Kidney tubule cell (primary cell): ENCODE measurements at regions not wholly inside any gene's neighbourhood (a gene's known extent, or its start where the extent isn't known, plus 50 kb on each side); places are given as distances from the start of the nearest gene placed in this dataset.
"Not testable (repeated sequence)": the region's sequence is repeated elsewhere in the genome, so short reads cannot be mapped to it uniquely, and the experiment has no call there.

Experiments used
- DNase-seq: peaks from one replicate; pipeline ENCODE4 v3.0.0-alpha.2; 2018; ENCODE audit warnings: low spot score

- peak; percentile 51 for DNase-seq
Observed at GRCh38 chr12:11978726-11979384, 91.9 kb upstream of the BCL2L14 start.

GRCh38 chr12:11980115-11980514, 90.6 kb upstream of the BCL2L14 start:
- no peak for DNase-seq

- DNase-seq: no peak
Observed at GRCh38 chr12:11981121-11981733, 89.5 kb upstream of the BCL2L14 start.

- DNase-seq: no peak
Observed at GRCh38 chr12:11984417-11984816, 86.3 kb upstream of the BCL2L14 start.

DNA sequence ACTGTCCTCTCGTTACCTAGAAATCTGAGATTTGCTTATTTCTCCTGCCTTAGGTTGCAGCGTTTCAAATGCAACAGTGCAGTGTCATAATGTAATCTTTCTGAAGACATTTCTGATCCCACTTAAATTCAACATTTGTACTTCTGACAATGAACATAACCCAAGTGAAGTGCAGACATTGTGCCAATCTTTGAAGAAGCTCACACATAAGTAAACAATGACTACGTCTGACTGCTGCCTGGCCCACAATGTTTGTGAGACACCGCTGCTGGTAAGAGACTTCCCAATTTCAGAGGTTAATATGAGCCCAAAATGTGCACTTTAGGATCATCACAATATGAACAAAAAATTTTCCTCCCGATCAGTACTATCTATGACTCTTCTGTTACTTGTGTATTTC, 84.6 kb upstream of the BCL2L14 start:
- no peak for DNase-seq

- no peak for DNase-seq
Observed at GRCh38 chr12:11987901-11988300, 82.8 kb upstream of the BCL2L14 start.

DNA sequence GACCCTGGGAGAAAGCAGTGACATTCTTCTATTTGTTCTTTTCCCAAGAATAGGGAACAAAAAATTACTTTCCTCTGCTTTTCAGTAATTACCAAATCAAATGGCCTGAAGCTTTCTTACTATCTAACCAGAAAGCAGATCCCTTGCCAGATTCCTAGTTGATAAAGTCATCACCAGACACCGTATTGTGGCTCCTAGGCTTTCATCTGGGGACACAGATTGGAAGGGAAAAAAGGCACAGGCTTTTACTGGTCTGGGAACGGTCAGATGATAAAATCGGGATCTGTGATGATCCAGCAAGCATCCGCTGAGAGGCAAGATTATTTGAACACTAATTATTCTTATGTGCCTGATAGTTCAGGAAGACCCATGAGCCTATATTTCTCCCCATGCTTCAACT, 79.1 kb upstream of the BCL2L14 start:
- DNase-seq: peak; percentile 39

- DNase-seq: no peak
Observed at GRCh38 chr12:11992515-11992914, 78.2 kb upstream of the BCL2L14 start.

DNA sequence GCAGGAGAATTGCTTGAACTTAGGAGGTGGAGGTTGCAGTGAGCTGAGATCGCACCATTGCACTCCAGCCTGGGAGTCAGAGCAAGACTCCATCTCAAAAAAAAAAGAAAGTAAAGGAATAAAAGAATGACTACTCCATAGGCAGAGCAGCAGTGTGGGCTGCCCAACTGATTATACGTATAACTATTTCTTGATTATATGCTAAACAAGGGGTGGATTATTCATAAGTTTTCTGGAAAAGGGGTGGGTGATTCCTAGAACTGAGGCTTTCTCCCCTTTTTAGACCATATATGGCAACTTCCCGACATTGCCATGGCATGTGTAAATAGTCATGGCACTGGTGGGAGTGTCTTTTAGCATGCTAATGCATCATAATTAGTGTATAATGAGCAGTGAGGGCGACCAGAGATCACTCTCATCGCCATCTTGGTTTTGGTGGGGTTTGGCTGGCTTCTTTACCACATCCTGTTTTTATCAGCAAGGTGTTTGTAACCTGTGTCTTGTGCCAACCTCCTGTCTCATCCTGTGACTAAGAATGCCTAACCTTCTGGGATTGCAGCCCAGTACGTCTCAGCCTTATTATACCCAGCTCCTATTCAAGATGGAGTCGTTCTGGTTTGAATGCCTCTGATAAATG, 72.3 kb upstream of the BCL2L14 start:
- DNase-seq: peak; percentile 59

- DNase-seq: no peak
Observed at GRCh38 chr12:11998944-11999315, 71.8 kb upstream of the BCL2L14 start.

- no peak for DNase-seq
Observed at GRCh38 chr12:12003609-12004008, 67.1 kb upstream of the BCL2L14 start.

GRCh38 chr12:12004524-12004923, 66.2 kb upstream of the BCL2L14 start:
- DNase-seq: no peak

DNA sequence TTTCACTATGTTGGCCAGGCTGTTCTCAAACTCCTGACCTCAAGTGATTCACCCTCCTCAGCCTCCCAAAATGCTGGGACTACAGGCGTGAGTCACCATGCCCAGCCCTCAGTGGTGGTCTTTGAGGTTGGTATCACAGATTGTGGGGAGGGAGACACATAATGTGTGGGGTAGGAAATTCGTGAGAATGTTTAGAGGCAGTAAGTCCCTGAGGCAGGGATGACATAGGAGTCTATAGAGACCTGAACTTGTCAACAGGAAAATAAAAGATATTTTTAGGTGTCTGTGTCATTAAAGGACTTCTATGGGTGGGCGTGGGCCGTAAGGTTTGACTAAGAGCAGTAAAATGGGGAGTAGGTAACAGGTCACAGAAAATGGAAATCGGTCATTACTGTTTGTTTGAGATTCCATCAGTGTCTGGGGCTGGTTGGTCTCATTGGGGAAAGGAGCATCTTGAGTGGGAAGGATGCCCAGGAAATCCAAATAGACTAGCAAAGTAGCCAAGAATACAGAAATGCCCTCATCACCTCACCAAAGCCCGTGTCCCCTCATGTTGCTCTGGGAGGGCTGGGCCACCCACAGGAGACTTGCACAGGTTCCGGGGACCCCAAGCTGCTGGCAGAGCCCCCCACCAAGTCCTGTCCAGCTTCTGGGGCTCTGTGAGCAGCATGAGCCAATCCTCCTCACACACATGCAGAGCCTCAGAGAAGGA, 63.6 kb upstream of the BCL2L14 start:
- DNase-seq: peak; percentile 44

GRCh38 chr12:12007713-12008231, 63.0 kb upstream of the BCL2L14 start:
- DNase-seq: no peak

DNA sequence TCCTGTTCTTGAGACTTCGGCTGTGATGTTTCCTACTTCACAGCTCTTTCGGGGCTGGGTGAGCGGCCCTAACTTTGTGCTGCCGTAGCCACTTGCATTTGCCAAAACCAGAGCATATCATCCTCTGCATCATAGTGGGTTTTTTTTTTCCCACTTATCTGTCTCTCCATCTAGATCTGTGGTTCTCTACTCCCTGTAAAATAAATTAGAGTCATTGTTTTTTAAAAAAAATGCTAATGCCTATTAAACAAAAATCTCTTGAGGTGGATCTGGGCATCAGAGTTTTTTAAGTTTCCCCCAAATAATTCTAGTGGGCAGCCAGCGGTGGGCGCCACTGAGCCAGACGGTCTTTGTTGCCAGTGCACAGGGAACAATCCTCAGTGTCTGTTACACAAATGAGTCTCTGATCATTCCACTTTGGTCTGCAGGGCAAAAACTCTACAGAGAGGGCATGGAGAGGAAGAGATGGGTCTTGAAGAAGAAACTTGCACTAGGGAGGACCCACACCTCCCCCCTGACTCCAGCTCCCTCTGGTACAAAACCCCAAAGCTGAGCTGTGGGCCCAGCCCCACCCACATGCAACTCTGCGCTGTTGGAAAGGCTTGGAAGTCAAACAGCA, 62.4 kb upstream of the BCL2L14 start:
- no peak for DNase-seq

DNA sequence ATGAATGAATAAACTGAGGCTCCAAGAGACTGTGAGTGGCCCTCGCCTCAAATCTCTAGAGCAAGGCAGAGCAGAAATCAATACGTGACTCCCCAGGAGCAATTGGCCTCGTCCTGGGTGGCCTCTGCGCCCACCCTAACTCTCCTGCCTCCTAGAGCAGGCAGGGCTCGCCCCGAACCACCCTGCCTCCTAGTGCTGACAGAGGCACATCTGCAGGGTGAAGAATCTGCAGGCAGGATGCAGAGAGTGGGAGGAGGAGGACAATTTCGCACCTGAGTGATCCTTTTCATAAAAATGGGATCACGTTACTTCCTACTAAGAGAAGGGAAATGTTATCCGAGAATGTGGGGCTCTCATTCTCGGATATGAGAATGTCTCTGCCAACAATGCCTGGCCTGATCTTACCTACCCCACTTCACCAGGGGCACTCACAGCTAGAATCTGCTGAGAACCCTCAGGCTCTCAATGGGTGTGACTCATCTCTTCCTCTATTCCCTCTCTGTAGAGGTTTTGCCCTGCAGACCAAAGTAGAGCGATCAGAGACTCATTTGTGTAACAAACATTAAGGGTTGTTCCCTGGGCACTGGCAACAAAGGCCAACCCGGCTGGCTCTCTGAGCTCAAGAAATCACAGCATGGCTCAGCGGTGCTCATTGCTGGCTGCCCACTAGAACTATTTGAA, 61.7 kb upstream of the BCL2L14 start:
- peak; percentile 68 for DNase-seq

- not testable (repeated sequence) for DNase-seq
Observed at GRCh38 chr12:12009749-12010276, 60.9 kb upstream of the BCL2L14 start.

DNA sequence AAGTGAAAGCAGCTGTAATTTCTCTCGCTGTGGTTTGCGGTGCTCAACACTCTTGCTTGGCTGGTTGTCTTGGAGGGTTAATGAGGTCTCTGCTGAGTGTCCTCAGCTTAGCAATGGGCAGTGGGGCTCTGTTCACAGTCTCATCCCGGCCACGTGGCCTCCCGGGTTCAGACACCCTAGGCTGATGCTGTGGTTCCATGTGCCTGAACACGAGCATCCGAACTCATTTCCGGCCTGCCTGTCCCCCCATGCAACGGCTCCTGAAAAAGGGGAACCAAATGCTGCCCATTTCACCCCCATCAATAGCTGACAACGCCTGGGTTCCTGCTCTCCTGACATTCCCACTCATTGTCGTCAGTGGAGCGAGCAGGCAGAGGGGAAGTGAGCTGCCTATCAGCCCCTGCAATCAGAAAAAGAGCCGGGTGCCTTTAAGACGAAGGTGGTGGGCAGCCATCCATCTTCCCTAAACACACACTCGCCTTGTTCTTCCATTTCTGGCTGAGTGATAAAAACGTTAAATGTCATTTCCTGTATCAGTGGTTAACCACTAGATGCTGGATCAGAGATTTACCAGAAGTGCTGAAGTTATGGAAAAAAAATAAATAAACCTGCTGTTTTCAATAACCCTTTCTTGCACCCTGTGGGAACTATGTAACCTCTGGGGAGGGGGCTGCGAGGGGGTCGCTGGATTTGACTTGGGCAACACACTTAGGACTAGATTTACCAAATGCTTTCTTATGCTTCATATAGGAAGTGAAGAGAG, 60.3 kb upstream of the BCL2L14 start:
- DNase-seq: peak; percentile 72

GRCh38 chr12:12011880-12012260, 58.9 kb upstream of the BCL2L14 start:
- DNase-seq: no peak

DNA sequence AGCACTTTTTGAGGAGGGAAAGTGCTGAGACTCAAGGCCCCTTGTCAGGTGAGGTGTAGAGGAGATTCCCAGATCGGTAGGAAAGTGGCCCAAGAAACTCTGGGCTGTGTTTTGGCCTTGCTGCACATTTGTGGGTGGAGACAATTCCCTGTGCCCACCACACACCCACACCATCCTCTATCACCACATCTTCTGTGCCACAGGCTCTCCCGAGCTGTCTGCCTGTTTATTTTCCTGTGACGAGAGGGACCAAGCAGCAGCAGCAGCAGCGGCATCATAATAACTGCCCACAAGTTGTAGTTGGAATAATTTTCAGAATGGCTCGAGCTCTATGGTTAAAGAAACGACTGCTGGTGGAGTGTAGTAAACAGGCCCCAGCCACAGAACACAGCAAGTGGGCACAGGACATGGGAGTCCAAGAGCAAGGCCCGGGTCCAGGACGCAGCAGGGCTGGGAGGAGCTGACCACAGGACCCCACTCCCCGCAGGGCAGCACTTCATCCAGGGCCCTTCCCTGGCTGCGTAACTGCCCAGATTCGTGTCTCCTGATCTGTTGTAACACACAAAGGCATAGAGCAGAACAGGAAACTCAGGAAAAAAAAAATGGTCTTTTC, 55.6 kb upstream of the BCL2L14 start:
- no peak for DNase-seq
